ENCODE measurements at regions not wholly inside any gene's neighbourhood (a gene's known extent, or its start where the extent isn't known, plus 50 kb on each side); places are given as distances from the start of the nearest gene placed in this dataset.
"Not testable (repeated sequence)": the region's sequence is repeated elsewhere in the genome, so short reads cannot be mapped to it uniquely, and the experiment has no call there.

GRCh38 chr3:159681717-159682116 is 306.9 kb upstream of the IL12A start:
- not testable (repeated sequence) for DNase-seq (ENCODE audit: low read depth)

GRCh38 chr3:159685801-159686200 is 302.8 kb upstream of the IL12A start:
- DNase-seq (ENCODE audit: low read depth), result no peak

- DNase-seq (ENCODE audit: low read depth), result no peak
These were observed 295.4 kb upstream of the IL12A start for GRCh38 chr3:159693226-159693625.

- peak; percentile 99 for DNase-seq (ENCODE audit: low read depth)
These were observed 276.9 kb upstream of the IL12A start for GRCh38 chr3:159711560-159712333.

- no peak for DNase-seq (ENCODE audit: low read depth)
These were observed 267.3 kb upstream of the IL12A start for GRCh38 chr3:159721324-159721723.

- DNase-seq (ENCODE audit: low read depth), result no peak
These were observed 265.3 kb upstream of the IL12A start for GRCh38 chr3:159723295-159723694.

GRCh38 chr3:159724627-159725026 is 264.0 kb upstream of the IL12A start:
- DNase-seq (ENCODE audit: low read depth), result no peak

GRCh38 chr3:159726231-159726964 is 262.2 kb upstream of the IL12A start:
- DNase-seq (ENCODE audit: low read depth), result peak; percentile 86

GRCh38 chr3:159727506-159727905 is 261.1 kb upstream of the IL12A start:
- DNase-seq (ENCODE audit: low read depth), result peak; percentile 75

GRCh38 chr3:159731254-159731653 is 257.4 kb upstream of the IL12A start:
- DNase-seq (ENCODE audit: low read depth), result no peak

- peak; percentile 79 for DNase-seq (ENCODE audit: low read depth)
These were observed 256.2 kb upstream of the IL12A start for GRCh38 chr3:159732172-159733111.

- peak; percentile 81 for DNase-seq (ENCODE audit: low read depth)
These were observed 255.3 kb upstream of the IL12A start for GRCh38 chr3:159733194-159733860.

- no peak for DNase-seq (ENCODE audit: low read depth)
These were observed 254.0 kb upstream of the IL12A start for GRCh38 chr3:159734681-159735080.

GRCh38 chr3:159739166-159739565 is 249.5 kb upstream of the IL12A start:
- no peak for DNase-seq (ENCODE audit: low read depth)

GRCh38 chr3:159739969-159740368 is 248.7 kb upstream of the IL12A start:
- no peak for DNase-seq (ENCODE audit: low read depth)

GRCh38 chr3:159741281-159741680 is 247.4 kb upstream of the IL12A start:
- DNase-seq (ENCODE audit: low read depth), result no peak

GRCh38 chr3:159748425-159748824 is 240.2 kb upstream of the IL12A start:
- DNase-seq (ENCODE audit: low read depth), result no peak

- no peak for DNase-seq (ENCODE audit: low read depth)
These were observed 239.2 kb upstream of the IL12A start for GRCh38 chr3:159749406-159749805.

- DNase-seq (ENCODE audit: low read depth), result no peak
These were observed 237.5 kb upstream of the IL12A start for GRCh38 chr3:159751146-159751545.

- no peak for DNase-seq (ENCODE audit: low read depth)
These were observed 236.9 kb upstream of the IL12A start for GRCh38 chr3:159751752-159752151.
